ENCODE measurements at regions not wholly inside any gene's neighbourhood (a gene's known extent, or its start where the extent isn't known, plus 50 kb on each side); places are given as distances from the start of the nearest gene placed in this dataset.
"Not testable (repeated sequence)": the region's sequence is repeated elsewhere in the genome, so short reads cannot be mapped to it uniquely, and the experiment has no call there.

GRCh38 chr6:86331265-86331840 lies 606.0 kb upstream of the HTR1E start:
- H3K4me3 ChIP-seq: no peak overlapping the region
- no peak for DNase-seq
- H3K9me3 ChIP-seq: no peaks in the 10 kb centered on the region
- H3K27me3 ChIP-seq: no peaks in the 10 kb centered on the region
- no peak overlapping the region for H3K27ac ChIP-seq
- TF ChIP-seq POLR2A (IDR thresholded peaks at IDR 0.05): no peak
- no peak for TF ChIP-seq CTCF (IDR thresholded peaks at IDR 0.05)
- no peaks in the 10 kb centered on the region for H3K36me3 ChIP-seq
- no peaks in the 10 kb centered on the region for H3K4me1 ChIP-seq
- intact Hi-C loops (cut with DNase I; ENCODE audit: low total_unique reads): no loop called here

- H3K9me3 ChIP-seq: no peaks in the 10 kb centered on the region
- H3K4me1 ChIP-seq: no peaks in the 10 kb centered on the region
- H3K27me3 ChIP-seq: no peaks in the 10 kb centered on the region
- no peak overlapping the region for H3K4me3 ChIP-seq
- TF ChIP-seq POLR2A (IDR thresholded peaks at IDR 0.05) (no peak), CTCF (IDR thresholded peaks at IDR 0.05) (no peak)
- no peak overlapping the region for H3K27ac ChIP-seq
- intact Hi-C loops (cut with DNase I; ENCODE audit: low total_unique reads): no loop called here
- H3K36me3 ChIP-seq: no peaks in the 10 kb centered on the region
- DNase-seq: no peak
Observed at GRCh38 chr6:86306210-86306609, 631.1 kb upstream of the HTR1E start.

GRCh38 chr6:86285876-86286275 lies 643.2 kb upstream of the SYNCRIP start:
- Histone ChIP-seq H3K4me1 (no peaks in the 10 kb centered on the region), H3K9me3 (no peaks in the 10 kb centered on the region), H3K36me3 (no peaks in the 10 kb centered on the region), H3K27me3 (no peaks in the 10 kb centered on the region), H3K4me3 (no peak overlapping the region), H3K27ac (no peak overlapping the region)
- no peak for DNase-seq
- TF ChIP-seq CTCF (IDR thresholded peaks at IDR 0.05): no peak
- no peak for TF ChIP-seq POLR2A (IDR thresholded peaks at IDR 0.05)
- intact Hi-C loops (cut with DNase I; ENCODE audit: low total_unique reads): no loop called here

GRCh38 chr6:86284809-86285480 lies 642.3 kb upstream of the SYNCRIP start:
- H3K9me3 ChIP-seq; DNase-seq; H3K27ac ChIP-seq; H3K4me3 ChIP-seq; H3K36me3 ChIP-seq; H3K27me3 ChIP-seq; H3K4me1 ChIP-seq; intact Hi-C loops (cut with DNase I; ENCODE audit: low total_unique reads): not testable (repeated sequence)

GRCh38 chr6:86283596-86283995 lies 640.9 kb upstream of the SYNCRIP start:
- H3K4me1 ChIP-seq; H3K36me3 ChIP-seq; H3K27me3 ChIP-seq; H3K4me3 ChIP-seq; intact Hi-C loops (cut with DNase I; ENCODE audit: low total_unique reads); DNase-seq; H3K9me3 ChIP-seq; H3K27ac ChIP-seq: not testable (repeated sequence)

- Histone ChIP-seq H3K4me3 (no peak overlapping the region), H3K4me1 (no peaks in the 10 kb centered on the region), H3K27ac (no peak overlapping the region), H3K9me3 (no peaks in the 10 kb centered on the region), H3K36me3 (no peaks in the 10 kb centered on the region), H3K27me3 (no peaks in the 10 kb centered on the region)
- intact Hi-C loops (cut with DNase I; ENCODE audit: low total_unique reads): no loop called here
- DNase-seq: no peak
- no peak for TF ChIP-seq POLR2A (IDR thresholded peaks at IDR 0.05)
- TF ChIP-seq CTCF (IDR thresholded peaks at IDR 0.05): no peak
Observed at GRCh38 chr6:86276056-86276455, 633.4 kb upstream of the SYNCRIP start.
